Neural cell (in vitro differentiated cells): ENCODE measurements at regions not wholly inside any gene's neighbourhood (a gene's known extent, or its start where the extent isn't known, plus 50 kb on each side); places are given as distances from the start of the nearest gene placed in this dataset.

Source experiments
- CTCF ChIP-seq: fragments of 450-650 bp; IDR thresholded peaks from 2 replicates; pipeline ENCODE4 v1.5.1; 2014; ENCODE audit warnings: antibody characterized with exemption, mild to moderate bottlenecking, moderate library complexity; ENCODE audit not compliant: poor library complexity, severe bottlenecking
- EZH2 ChIP-seq: fragments of 200-600, 300-800 bp; shearing (Covaris generic), sonication (generic); IDR thresholded peaks from 2 replicates; pipeline ENCODE4 v1.6.1; 2014; ENCODE audit warnings: antibody characterized with exemption, low read length, borderline replicate concordance, mild to moderate bottlenecking; ENCODE audit not compliant: insufficient read depth, poor library complexity, severe bottlenecking
- REST ChIP-seq: IDR thresholded peaks from 2 replicates; pipeline ENCODE4 v1.6.1; 2012; ENCODE audit warnings: borderline replicate concordance
- SMC3 ChIP-seq: fragments of 450-650 bp; conservative IDR thresholded peaks from 2 replicates; pipeline ENCODE4 v1.6.1; 2014; ENCODE audit warnings: antibody characterized with exemption, mild to moderate bottlenecking, moderate library complexity; ENCODE audit not compliant: poor library complexity

- TF ChIP-seq SMC3 (no peak), CTCF (no peak), EZH2 (no peak), REST (no peak)
Measured at GRCh38 chr11:29606330-29607031, 410.3 kb downstream of the KCNA4 start.
